WTC11 (cell line): ENCODE measurements at regions not wholly inside any gene's neighbourhood (a gene's known extent, or its start where the extent isn't known, plus 50 kb on each side); places are given as distances from the start of the nearest gene placed in this dataset.

ENCODE experiments used
- CDX4 ChIP-seq: fragments of 250-450 bp; sonication (Bioruptor Pico); IDR thresholded peaks from 2 replicates; pipeline ENCODE4 v1.9.0; 2021; ENCODE audit warnings: moderate library complexity, mild to moderate bottlenecking, inconsistent platforms, borderline replicate concordance
- CTCF ChIP-seq: fragments of 200-600 bp; IDR thresholded peaks from 2 replicates; pipeline ENCODE4 v1.8.0; 2022; ENCODE audit warnings: antibody characterized with exemption
- E2F5 ChIP-seq: sonication (generic); formaldehyde crosslinking; IDR thresholded peaks from 2 replicates; pipeline ENCODE4 v1.8.1; 2022; ENCODE audit warnings: mild to moderate bottlenecking, moderate library complexity, missing genetic modification reagents
- IRF2 ChIP-seq: sonication (generic); formaldehyde crosslinking; IDR thresholded peaks from 2 replicates; pipeline ENCODE4 v1.8.0; 2022; ENCODE audit warnings: low read depth, missing genetic modification reagents, borderline replicate concordance
- MAX ChIP-seq: sonication (generic); formaldehyde crosslinking; IDR thresholded peaks from 2 replicates; pipeline ENCODE4 v1.8.0; 2022; ENCODE audit warnings: mild to moderate bottlenecking, missing genetic modification reagents
- OVOL2 ChIP-seq: fragments of 250-450 bp; sonication (Bioruptor Pico); IDR thresholded peaks from 2 replicates; pipeline ENCODE4 v1.9.0; 2021; ENCODE audit warnings: mild to moderate bottlenecking, borderline replicate concordance
- RORB ChIP-seq: fragments of 250-450 bp; sonication (Bioruptor Pico); IDR thresholded peaks from 2 replicates; pipeline ENCODE4 v1.9.0; 2021; ENCODE audit warnings: mild to moderate bottlenecking
- USF2 ChIP-seq: sonication (generic); formaldehyde crosslinking; IDR thresholded peaks from 2 replicates; pipeline ENCODE4 v1.8.1; 2023; ENCODE audit warnings: mild to moderate bottlenecking, missing genetic modification reagents, moderate library complexity
- ZNF423 ChIP-seq: fragments of 250-450 bp; sonication (Bioruptor Pico); IDR thresholded peaks from 2 replicates; pipeline ENCODE4 v2.1.2; 2022; ENCODE audit warnings: mild to moderate bottlenecking, moderate library complexity

- no peak for TF ChIP-seq IRF2 (CRISPR knock-in tag)
- no peak for TF ChIP-seq MAX (CRISPR knock-in tag)
- no peak for TF ChIP-seq CTCF
- no peak for TF ChIP-seq USF2 (CRISPR knock-in tag)
- no peak for TF ChIP-seq ZNF423 (CRISPR knock-in tag)
- no peak for TF ChIP-seq E2F5
- TF ChIP-seq RORB (CRISPR knock-in tag) = no peak
- TF ChIP-seq OVOL2 (CRISPR knock-in tag) = no peak
- no peak for TF ChIP-seq CDX4
Observed at GRCh38 chr2:114350186-114350725, 92.2 kb upstream of the DPP10 start.
